ENCODE measurements at regions not wholly inside any gene's neighbourhood (a gene's known extent, or its start where the extent isn't known, plus 50 kb on each side); places are given as distances from the start of the nearest gene placed in this dataset.

GRCh38 chr9:30771163-30771708 is 1613.2 kb upstream of the ACO1 start:
- TF ChIP-seq CTCF (IDR thresholded peaks at IDR 0.05; ENCODE audit: low read depth, low read length, poor library complexity, severe bottlenecking) = no peak
- no peak for TF ChIP-seq EZH2phosphoT487 (IDR thresholded peaks at IDR 0.05; ENCODE audit: borderline replicate concordance, low read length)

All from DOHH2 (cell line).